ENCODE measurements at regions not wholly inside any gene's neighbourhood (a gene's known extent, or its start where the extent isn't known, plus 50 kb on each side); places are given as distances from the start of the nearest gene placed in this dataset.

DNA sequence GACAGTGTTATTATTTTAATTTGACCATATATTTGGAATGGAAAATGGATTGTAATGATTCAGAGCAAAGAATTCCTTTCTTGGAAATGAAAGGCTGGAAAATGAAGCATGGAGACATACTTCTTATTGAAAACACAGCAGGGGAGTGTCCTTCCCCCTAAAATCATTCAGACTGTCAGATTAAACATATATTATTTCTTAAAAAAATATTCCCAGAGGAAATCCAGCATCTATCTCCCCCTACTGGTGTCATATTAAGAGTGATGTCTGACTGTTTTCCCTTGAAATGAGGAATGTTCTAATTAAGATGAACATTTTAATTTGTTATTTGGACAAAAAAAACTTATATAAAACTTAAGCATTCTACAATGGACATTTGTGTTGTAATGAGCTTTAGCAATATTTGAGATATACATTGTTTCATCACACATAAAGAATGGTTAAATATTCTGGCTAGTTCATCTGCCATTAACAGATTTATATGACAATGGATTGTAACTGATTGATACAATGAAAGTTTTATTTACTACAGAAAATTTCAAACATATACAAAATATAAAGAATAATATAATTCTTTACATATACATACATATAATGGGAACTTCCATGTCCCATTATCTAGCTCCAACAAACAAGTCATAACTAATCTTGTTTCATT lies 264.6 kb downstream of the SPRY1 start:
- TF ChIP-seq ZNF274 (IDR thresholded peaks at IDR 0.05; ENCODE audit: low read depth, low read length) (no peak), SUZ12 (IDR thresholded peaks at IDR 0.05; ENCODE audit: extremely low read depth, insufficient read depth, insufficient read length) (no peak)

All from NT2/D1 (cell line).